VCaP (cell line): ENCODE measurements at regions not wholly inside any gene's neighbourhood (a gene's known extent, or its start where the extent isn't known, plus 50 kb on each side); places are given as distances from the start of the nearest gene placed in this dataset.
"Not testable (repeated sequence)": the region's sequence is repeated elsewhere in the genome, so short reads cannot be mapped to it uniquely, and the experiment has no call there.

ENCODE experiments used
- H3K27ac ChIP-seq: fragments of 450-650 bp; 2 replicates; pipeline ENCODE4 v1.5.1; 2017
- CTCF ChIP-seq: fragments of 450-650 bp; conservative IDR thresholded peaks from 2 replicates; pipeline ENCODE4 v1.5.1; 2017; ENCODE audit warnings: mild to moderate bottlenecking, moderate library complexity

GRCh38 chr4:187724456-187724855 lies 271.1 kb upstream of the ZFP42 start:
- TF ChIP-seq CTCF: no peak
- H3K27ac ChIP-seq: no peak overlapping the region

GRCh38 chr4:187726485-187726884 lies 269.1 kb upstream of the ZFP42 start:
- H3K27ac ChIP-seq: no peak overlapping the region
- no peak for TF ChIP-seq CTCF

GRCh38 chr4:187732524-187732923 lies 263.0 kb upstream of the ZFP42 start:
- TF ChIP-seq CTCF: no peak
- H3K27ac ChIP-seq: no peak overlapping the region

- no peak for TF ChIP-seq CTCF
Measured at GRCh38 chr4:187739771-187740170, 255.8 kb upstream of the ZFP42 start.

GRCh38 chr4:187744911-187745310 lies 250.7 kb upstream of the ZFP42 start:
- no peak overlapping the region for H3K27ac ChIP-seq
- no peak for TF ChIP-seq CTCF

More at GRCh38 chr4:187739771-187740170, 255.8 kb upstream of the ZFP42 start:
- H3K27ac ChIP-seq: no peak overlapping the region

- H3K27ac ChIP-seq: not testable (repeated sequence)
Measured at GRCh38 chr4:187750652-187751051, 244.9 kb upstream of the ZFP42 start.

- no peak overlapping the region for H3K27ac ChIP-seq
Measured at GRCh38 chr4:187767158-187767557, 228.4 kb upstream of the ZFP42 start.

GRCh38 chr4:187767687-187768086 lies 227.9 kb upstream of the ZFP42 start:
- TF ChIP-seq CTCF: no peak
- H3K27ac ChIP-seq: no peak overlapping the region

More at GRCh38 chr4:187767158-187767557, 228.4 kb upstream of the ZFP42 start:
- TF ChIP-seq CTCF: no peak
